MCF 10A (cell line): ENCODE measurements at regions not wholly inside any gene's neighbourhood (a gene's known extent, or its start where the extent isn't known, plus 50 kb on each side); places are given as distances from the start of the nearest gene placed in this dataset.

Experiments used
- BruUV-seq: library from RNA; stranded (reverse); fragments of 400-500 nt; replicated peaks from 2 replicates; lab custom pipeline; 2021; lab: Mats Ljungman, UMichigan
- CTCF ChIA-PET: fragments of 300-600 bp; sonication (Branson Sonifier 250); formaldehyde crosslinking; extraction: SDS; loops from one replicate; lab custom pipeline; 2021; ENCODE audit warnings: antibody characterized with exemption, inconsistent platforms; lab: Yijun Ruan, JAX
- POLR2A ChIA-PET: fragments of 300-600, 350-650 bp; sonication (Branson Sonifier 250); formaldehyde crosslinking; extraction: SDS; loops from one replicate; lab custom pipeline; 2020; ENCODE audit warnings: antibody characterized with exemption, inconsistent platforms; lab: Yijun Ruan, JAX
- DNase-seq: peaks from one replicate; pipeline ENCODE4 v3.0.0-alpha.2; 2018; ENCODE audit not compliant: unreplicated experiment
- H3K27ac Mint-ChIP-seq: one replicate; pipeline ENCODE4 v1.8.0; 2022; ENCODE audit warnings: mild to moderate bottlenecking, low read depth, mixed read lengths; ENCODE audit not compliant: unreplicated experiment
- H3K27me3 Mint-ChIP-seq: one replicate; pipeline ENCODE4 v1.8.0; 2022; ENCODE audit warnings: mixed read lengths; ENCODE audit not compliant: insufficient read depth, unreplicated experiment
- H3K36me3 Mint-ChIP-seq: one replicate; pipeline ENCODE4 v1.8.0; 2022; ENCODE audit warnings: mild to moderate bottlenecking, moderate library complexity, mixed read lengths; ENCODE audit not compliant: insufficient read depth, unreplicated experiment
- H3K4me1 Mint-ChIP-seq: one replicate; pipeline ENCODE4 v1.8.0; 2022; ENCODE audit warnings: mixed read lengths; ENCODE audit not compliant: insufficient read depth, unreplicated experiment
- H3K4me3 Mint-ChIP-seq: one replicate; pipeline ENCODE4 v1.8.0; 2022; ENCODE audit warnings: mild to moderate bottlenecking, moderate library complexity, mixed read lengths; ENCODE audit not compliant: unreplicated experiment
- H3K9me3 Mint-ChIP-seq: one replicate; pipeline ENCODE4 v1.8.0; 2022; ENCODE audit warnings: mixed read lengths; ENCODE audit not compliant: unreplicated experiment
- intact Hi-C: fragments of 100-400 bp; cut with micrococcal nuclease; formaldehyde crosslinking; loops from 2 replicates; pipeline ENCODE4 v1.14.1; 2022
- TF ChIP-seq, protein P1 (sequence below): fragments of 200-600 bp; IDR thresholded peaks from one replicate; pipeline ENCODE4 v1.8.0; 2022; ENCODE audit warnings: antibody characterized with exemption, mild to moderate bottlenecking; ENCODE audit not compliant: unreplicated experiment

GRCh38 chr12:19872621-19873540 is 433.6 kb downstream of the AEBP2 start:
- H3K4me3 Mint-ChIP-seq, result no peak overlapping the region
- H3K9me3 Mint-ChIP-seq, result no peaks in the 10 kb centered on the region
- H3K27me3 Mint-ChIP-seq, result peaks cover 37% of the 10 kb centered on the region
- CTCF ChIA-PET, result interaction anchor here (1.7 kb wide), 1 partner anchor 25 kb away, joined by 4 read pairs; no protein-coding TSS in a partner anchor
- H3K27ac Mint-ChIP-seq, result no peak overlapping the region
- intact Hi-C loops, result no loop called here
- no peak for DNase-seq
- H3K36me3 Mint-ChIP-seq, result no peaks in the 10 kb centered on the region
- POLR2A ChIA-PET, result no interaction called here
- BruUV-seq, result no TSS peak
- TF ChIP-seq, protein P1, sequence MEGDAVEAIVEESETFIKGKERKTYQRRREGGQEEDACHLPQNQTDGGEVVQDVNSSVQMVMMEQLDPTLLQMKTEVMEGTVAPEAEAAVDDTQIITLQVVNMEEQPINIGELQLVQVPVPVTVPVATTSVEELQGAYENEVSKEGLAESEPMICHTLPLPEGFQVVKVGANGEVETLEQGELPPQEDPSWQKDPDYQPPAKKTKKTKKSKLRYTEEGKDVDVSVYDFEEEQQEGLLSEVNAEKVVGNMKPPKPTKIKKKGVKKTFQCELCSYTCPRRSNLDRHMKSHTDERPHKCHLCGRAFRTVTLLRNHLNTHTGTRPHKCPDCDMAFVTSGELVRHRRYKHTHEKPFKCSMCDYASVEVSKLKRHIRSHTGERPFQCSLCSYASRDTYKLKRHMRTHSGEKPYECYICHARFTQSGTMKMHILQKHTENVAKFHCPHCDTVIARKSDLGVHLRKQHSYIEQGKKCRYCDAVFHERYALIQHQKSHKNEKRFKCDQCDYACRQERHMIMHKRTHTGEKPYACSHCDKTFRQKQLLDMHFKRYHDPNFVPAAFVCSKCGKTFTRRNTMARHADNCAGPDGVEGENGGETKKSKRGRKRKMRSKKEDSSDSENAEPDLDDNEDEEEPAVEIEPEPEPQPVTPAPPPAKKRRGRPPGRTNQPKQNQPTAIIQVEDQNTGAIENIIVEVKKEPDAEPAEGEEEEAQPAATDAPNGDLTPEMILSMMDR, result no peak
- no peaks in the 10 kb centered on the region for H3K4me1 Mint-ChIP-seq

- H3K4me1 Mint-ChIP-seq, result no peaks in the 10 kb centered on the region
- ChIA-PET POLR2A (no interaction called here), CTCF (interaction anchor here (0.7 kb wide), 1 partner anchor 193 kb away, joined by 3 read pairs; no protein-coding TSS in a partner anchor)
- H3K9me3 Mint-ChIP-seq, result no peaks in the 10 kb centered on the region
- H3K27me3 Mint-ChIP-seq, result peaks cover 40% of the 10 kb centered on the region
- no peak overlapping the region for H3K27ac Mint-ChIP-seq
- H3K4me3 Mint-ChIP-seq, result no peak overlapping the region
- BruUV-seq, result no TSS peak
- H3K36me3 Mint-ChIP-seq, result no peaks in the 10 kb centered on the region
- no peak for DNase-seq
- intact Hi-C loops, result no loop called here
- TF ChIP-seq, protein P1, result no peak
Observed at GRCh38 chr12:19880076-19880475, 440.8 kb downstream of the AEBP2 start.

DNA sequence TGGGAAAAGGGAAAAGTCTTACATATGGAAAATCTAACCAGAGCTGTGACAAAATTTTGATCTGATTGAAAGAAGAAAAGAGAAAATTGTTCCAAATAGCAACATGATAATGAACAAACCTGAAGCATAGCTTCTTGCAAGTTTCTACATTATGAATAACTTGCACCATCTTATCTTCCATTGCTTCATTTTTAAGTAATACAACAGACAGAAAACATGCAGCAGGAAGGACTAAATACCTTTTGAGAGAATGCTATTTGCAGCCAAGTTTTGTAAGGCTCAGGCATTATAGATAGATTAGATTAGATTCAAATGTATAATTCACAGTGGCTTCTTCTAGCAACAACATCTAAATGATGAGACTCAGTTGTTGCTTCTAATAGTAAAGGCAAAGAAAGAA is 441.4 kb downstream of the AEBP2 start:
- no peak for DNase-seq
- Mint-ChIP-seq H3K9me3 (no peaks in the 10 kb centered on the region), H3K36me3 (no peaks in the 10 kb centered on the region), H3K4me3 (no peak overlapping the region), H3K27ac (no peak overlapping the region), H3K27me3 (peaks cover 39% of the 10 kb centered on the region), H3K4me1 (no peaks in the 10 kb centered on the region)
- CTCF ChIA-PET, result no interaction called here
- BruUV-seq, result no TSS peak
- POLR2A ChIA-PET, result no interaction called here
- TF ChIP-seq, protein P1, result no peak
- intact Hi-C loops, result no loop called here

GRCh38 chr12:19882346-19882745 is 443.1 kb downstream of the AEBP2 start:
- CTCF ChIA-PET, result no interaction called here
- H3K4me3 Mint-ChIP-seq, result no peak overlapping the region
- H3K27ac Mint-ChIP-seq, result no peak overlapping the region
- TF ChIP-seq, protein P1, result no peak
- no TSS peak for BruUV-seq
- H3K36me3 Mint-ChIP-seq, result no peaks in the 10 kb centered on the region
- peaks cover 23% of the 10 kb centered on the region for H3K27me3 Mint-ChIP-seq
- no peak for DNase-seq
- no peaks in the 10 kb centered on the region for H3K9me3 Mint-ChIP-seq
- POLR2A ChIA-PET, result interaction anchor here (0.7 kb wide), 1 partner anchor 339 kb away, joined by 3 read pairs; no protein-coding TSS in a partner anchor
- no peaks in the 10 kb centered on the region for H3K4me1 Mint-ChIP-seq
- intact Hi-C loops, result no loop called here
